CD8-positive, alpha-beta memory T cell (primary cell): ENCODE measurements at regions not wholly inside any gene's neighbourhood (a gene's known extent, or its start where the extent isn't known, plus 50 kb on each side); places are given as distances from the start of the nearest gene placed in this dataset.

Experiments used
- CTCF ChIA-PET: fragments of 350-600 bp; sonication (Branson Sonifier 250); formaldehyde crosslinking; loops from one replicate; lab custom pipeline; 2021; ENCODE audit warnings: antibody characterized with exemption; lab: Charles Lee
- POLR2A ChIA-PET: fragments of 350-600 bp; sonication (Branson Sonifier 250); formaldehyde crosslinking; loops from one replicate; lab custom pipeline; 2021; ENCODE audit warnings: antibody characterized with exemption; lab: Charles Lee
- DNase-seq, 5 donors: peaks; one replicate each; pipeline versions ENCODE4 v3.0.0 to v3.0.0-alpha.2; 2020 to 2022; ENCODE audit warnings: mixed read lengths in 1 of 5
- H3K27ac ChIP-seq: one replicate; pipeline ENCODE4 v1.7.0; 2013; ENCODE audit warnings: low read depth, mild to moderate bottlenecking, low read length, moderate library complexity
- H3K27me3 ChIP-seq: 2 replicates; pipeline ENCODE4 v1.7.0; 2013; ENCODE audit warnings: low read length, mild to moderate bottlenecking; ENCODE audit not compliant: insufficient read depth, poor library complexity, severe bottlenecking
- H3K36me3 ChIP-seq: 2 replicates; pipeline ENCODE4 v1.7.0; 2013; ENCODE audit warnings: mild to moderate bottlenecking, low read length, moderate library complexity; ENCODE audit not compliant: insufficient read depth
- H3K4me1 ChIP-seq: 2 replicates; pipeline ENCODE4 v1.7.0; 2013; ENCODE audit warnings: mild to moderate bottlenecking, low read length, moderate library complexity; ENCODE audit not compliant: insufficient read depth
- H3K4me3 ChIP-seq: 2 replicates; pipeline ENCODE4 v1.7.0; 2013; ENCODE audit warnings: mild to moderate bottlenecking, low read length
- H3K9me3 ChIP-seq: 2 replicates; pipeline ENCODE4 v1.7.0; 2013; ENCODE audit warnings: mild to moderate bottlenecking, low read length
- H3K27ac Mint-ChIP-seq, 8 donors: one replicate each; pipeline ENCODE4 v1.8.0; 2020 to 2021; ENCODE audit warnings: mixed read lengths in 8 of 8, mild to moderate bottlenecking in 6 of 8, inconsistent platforms in 3 of 8, moderate library complexity in 3 of 8
- H3K27me3 Mint-ChIP-seq, 2 donors: one replicate each; pipeline ENCODE4 v1.8.0; 2020 to 2021; ENCODE audit warnings: mixed read lengths in 2 of 2, mild to moderate bottlenecking in 1 of 2, moderate library complexity in 1 of 2
- H3K36me3 Mint-ChIP-seq, 3 donors: one replicate each; pipeline ENCODE4 v1.8.0; 2020 to 2021; ENCODE audit warnings: mixed read lengths in 3 of 3, inconsistent platforms in 1 of 3, mild to moderate bottlenecking in 1 of 3
- H3K4me1 Mint-ChIP-seq, 3 donors: one replicate each; pipeline ENCODE4 v1.8.0; 2020 to 2021; ENCODE audit warnings: mixed read lengths in 3 of 3, inconsistent platforms in 1 of 3, mild to moderate bottlenecking in 1 of 3
- H3K4me3 Mint-ChIP-seq, 7 donors: one replicate each; pipeline ENCODE4 v1.8.0; 2020 to 2021; ENCODE audit warnings: mixed read lengths in 7 of 7, mild to moderate bottlenecking in 6 of 7, moderate library complexity in 4 of 7, inconsistent platforms in 2 of 7
- H3K9me3 Mint-ChIP-seq, 5 donors: one replicate each; pipeline ENCODE4 v1.8.0; 2020 to 2022; ENCODE audit warnings: mixed read lengths in 5 of 5, mild to moderate bottlenecking in 3 of 5, moderate library complexity in 2 of 5, inconsistent platforms in 1 of 5

GRCh38 chr9:115675834-115676233, 477.8 kb upstream of the PAPPA start:
- Mint-ChIP-seq H3K9me3 (peaks cover 0 to 5% (median 3%) of the 10 kb centered on the region in 5 donors), H3K4me3 (no peak overlapping the region), H3K27ac (no peak overlapping the region), H3K4me1 (no peaks in the 10 kb centered on the region), H3K36me3 (no peaks in the 10 kb centered on the region), H3K27me3 (peaks cover 0 to 5% of the 10 kb centered on the region in 2 donors)
- Histone ChIP-seq H3K27ac (no peak overlapping the region), H3K4me3 (no peak overlapping the region), H3K36me3 (no peaks in the 10 kb centered on the region), H3K4me1 (no peaks in the 10 kb centered on the region), H3K27me3 (no peaks in the 10 kb centered on the region), H3K9me3 (no peaks in the 10 kb centered on the region)
- ChIA-PET POLR2A (no interaction called here), CTCF (no interaction called here)
- DNase-seq, result no peak

- no peaks in the 10 kb centered on the region for H3K4me1 Mint-ChIP-seq
- H3K4me3 Mint-ChIP-seq, result no peak overlapping the region
- Histone ChIP-seq H3K27ac (no peak overlapping the region), H3K4me3 (no peak overlapping the region), H3K9me3 (no peaks in the 10 kb centered on the region), H3K27me3 (no peaks in the 10 kb centered on the region), H3K36me3 (no peaks in the 10 kb centered on the region), H3K4me1 (no peaks in the 10 kb centered on the region)
- H3K9me3 Mint-ChIP-seq, result peaks cover 0 to 10% (median 4%) of the 10 kb centered on the region in 5 donors
- no peaks in the 10 kb centered on the region for H3K36me3 Mint-ChIP-seq
- no peak for DNase-seq
- ChIA-PET CTCF (interaction anchor here (0.5 kb wide), 1 partner anchor 32 kb away, joined by 3 read pairs; no protein-coding TSS in a partner anchor), POLR2A (no interaction called here)
- H3K27me3 Mint-ChIP-seq, result peaks cover 0 to 2% of the 10 kb centered on the region in 2 donors
- H3K27ac Mint-ChIP-seq, result no peak overlapping the region
Measured at GRCh38 chr9:115680231-115680630, 473.4 kb upstream of the PAPPA start.

GRCh38 chr9:115681585-115681984, 472.0 kb upstream of the PAPPA start:
- H3K4me1 ChIP-seq, result no peaks in the 10 kb centered on the region
- ChIA-PET POLR2A (no interaction called here), CTCF (no interaction called here)
- no peak for DNase-seq
- Mint-ChIP-seq H3K36me3 (no peaks in the 10 kb centered on the region), H3K4me3 (no peak overlapping the region), H3K27ac (peak overlapping the region in 1 of 8 donors; percentile 44), H3K9me3 (peaks cover 0 to 8% (median 4%) of the 10 kb centered on the region in 5 donors), H3K27me3 (peaks cover 0 to 2% of the 10 kb centered on the region in 2 donors), H3K4me1 (no peaks in the 10 kb centered on the region)
- no peaks in the 10 kb centered on the region for H3K27me3 ChIP-seq
- H3K36me3 ChIP-seq, result no peaks in the 10 kb centered on the region
- no peak overlapping the region for H3K4me3 ChIP-seq
- no peak overlapping the region for H3K27ac ChIP-seq
- H3K9me3 ChIP-seq, result no peaks in the 10 kb centered on the region

- Mint-ChIP-seq H3K4me1 (no peaks in the 10 kb centered on the region), H3K27me3 (no peaks in the 10 kb centered on the region), H3K36me3 (no peaks in the 10 kb centered on the region), H3K27ac (no peak overlapping the region), H3K4me3 (no peak overlapping the region), H3K9me3 (peaks cover 0 to 8% (median 4%) of the 10 kb centered on the region in 5 donors)
- Histone ChIP-seq H3K4me1 (no peaks in the 10 kb centered on the region), H3K27ac (no peak overlapping the region), H3K4me3 (no peak overlapping the region), H3K27me3 (no peaks in the 10 kb centered on the region), H3K36me3 (no peaks in the 10 kb centered on the region), H3K9me3 (no peaks in the 10 kb centered on the region)
- ChIA-PET POLR2A (no interaction called here), CTCF (no interaction called here)
- no peak for DNase-seq
Measured at GRCh38 chr9:115686069-115686468, 467.5 kb upstream of the PAPPA start.

- DNase-seq, result no peak
- H3K9me3 Mint-ChIP-seq, result peaks cover 0 to 8% (median 4%) of the 10 kb centered on the region in 5 donors
- H3K4me3 Mint-ChIP-seq, result no peak overlapping the region
- H3K36me3 Mint-ChIP-seq, result no peaks in the 10 kb centered on the region
- Histone ChIP-seq H3K4me1 (no peaks in the 10 kb centered on the region), H3K36me3 (no peaks in the 10 kb centered on the region), H3K9me3 (no peaks in the 10 kb centered on the region), H3K27ac (no peak overlapping the region), H3K4me3 (no peak overlapping the region), H3K27me3 (no peaks in the 10 kb centered on the region)
- H3K27ac Mint-ChIP-seq, result no peak overlapping the region
- H3K4me1 Mint-ChIP-seq, result no peaks in the 10 kb centered on the region
- CTCF ChIA-PET, result no interaction called here
- H3K27me3 Mint-ChIP-seq, result no peaks in the 10 kb centered on the region
- POLR2A ChIA-PET, result no interaction called here
Measured at GRCh38 chr9:115687356-115687755, 466.2 kb upstream of the PAPPA start.

GRCh38 chr9:115689331-115689730, 464.3 kb upstream of the PAPPA start:
- H3K27me3 Mint-ChIP-seq, result no peaks in the 10 kb centered on the region
- Histone ChIP-seq H3K27me3 (no peaks in the 10 kb centered on the region), H3K36me3 (no peaks in the 10 kb centered on the region), H3K9me3 (no peaks in the 10 kb centered on the region), H3K4me1 (no peaks in the 10 kb centered on the region), H3K4me3 (no peak overlapping the region), H3K27ac (no peak overlapping the region)
- H3K27ac Mint-ChIP-seq, result no peak overlapping the region
- peaks cover 0 to 8% (median 3%) of the 10 kb centered on the region in 5 donors for H3K9me3 Mint-ChIP-seq
- no peak for DNase-seq
- ChIA-PET CTCF (no interaction called here), POLR2A (no interaction called here)
- H3K4me1 Mint-ChIP-seq, result no peaks in the 10 kb centered on the region
- H3K4me3 Mint-ChIP-seq, result no peak overlapping the region
- no peaks in the 10 kb centered on the region for H3K36me3 Mint-ChIP-seq

GRCh38 chr9:115690786-115691496, 462.6 kb upstream of the PAPPA start:
- Histone ChIP-seq H3K36me3 (no peaks in the 10 kb centered on the region), H3K4me3 (no peak overlapping the region), H3K27me3 (no peaks in the 10 kb centered on the region), H3K9me3 (no peaks in the 10 kb centered on the region), H3K27ac (no peak overlapping the region), H3K4me1 (no peaks in the 10 kb centered on the region)
- DNase-seq, result no peak
- Mint-ChIP-seq H3K27ac (no peak overlapping the region), H3K36me3 (no peaks in the 10 kb centered on the region), H3K4me3 (no peak overlapping the region), H3K4me1 (no peaks in the 10 kb centered on the region), H3K27me3 (no peaks in the 10 kb centered on the region), H3K9me3 (peaks cover 0 to 8% (median 0%) of the 10 kb centered on the region in 5 donors)
- ChIA-PET POLR2A (no interaction called here), CTCF (no interaction called here)

- CTCF ChIA-PET, result no interaction called here
- Mint-ChIP-seq H3K4me3 (no peak overlapping the region), H3K27me3 (no peaks in the 10 kb centered on the region)
Measured at GRCh38 chr9:115691693-115692092, 461.9 kb upstream of the PAPPA start.

More at GRCh38 chr9:115691693-115692092, 461.9 kb upstream of the PAPPA start:
- H3K27ac Mint-ChIP-seq, result no peak overlapping the region
- H3K27me3 ChIP-seq, result no peaks in the 10 kb centered on the region
- H3K9me3 ChIP-seq, result no peaks in the 10 kb centered on the region
- H3K36me3 ChIP-seq, result no peaks in the 10 kb centered on the region
- H3K9me3 Mint-ChIP-seq, result peaks cover 0 to 8% (median 0%) of the 10 kb centered on the region in 5 donors
- no peaks in the 10 kb centered on the region for H3K4me1 ChIP-seq
- H3K4me3 ChIP-seq, result no peak overlapping the region
- DNase-seq, result no peak
- POLR2A ChIA-PET, result no interaction called here
- H3K36me3 Mint-ChIP-seq, result no peaks in the 10 kb centered on the region
- H3K4me1 Mint-ChIP-seq, result no peaks in the 10 kb centered on the region
- no peak overlapping the region for H3K27ac ChIP-seq
